H9 (cell line): ENCODE measurements at regions not wholly inside any gene's neighbourhood (a gene's known extent, or its start where the extent isn't known, plus 50 kb on each side); places are given as distances from the start of the nearest gene placed in this dataset.

ENCODE experiments used
- DNase-seq: peaks from one replicate; pipeline ENCODE4 v3.0.0-alpha.2; 2017
- H2AFZ ChIP-seq: one replicate; pipeline ENCODE4 v1.6.1; 2013; ENCODE audit warnings: mild to moderate bottlenecking, low read length, control low read depth, moderate library complexity
- H2AK5ac ChIP-seq: 2 replicates; pipeline ENCODE4 v1.6.1; 2013; ENCODE audit warnings: low read length, control low read depth, mixed read lengths; ENCODE audit not compliant: insufficient read length
- H2BK120ac ChIP-seq: one replicate; pipeline ENCODE4 v1.6.1; 2013; ENCODE audit warnings: low read depth, mild to moderate bottlenecking, low read length, control low read depth, inconsistent platforms; ENCODE audit not compliant: poor library complexity, severe bottlenecking
- H2BK12ac ChIP-seq: 2 replicates; pipeline ENCODE4 v1.6.1; 2013; ENCODE audit warnings: low read length, control low read depth, mixed read lengths, low read depth; ENCODE audit not compliant: insufficient read length
- H2BK15ac ChIP-seq: 2 replicates; pipeline ENCODE4 v1.6.1; 2013; ENCODE audit warnings: low read depth, low read length, control low read depth
- H2BK20ac ChIP-seq: one replicate; pipeline ENCODE4 v1.6.1; 2013; ENCODE audit warnings: low read depth, mild to moderate bottlenecking, low read length, control low read depth, inconsistent platforms; ENCODE audit not compliant: poor library complexity, severe bottlenecking
- H2BK5ac ChIP-seq: 2 replicates; pipeline ENCODE4 v1.6.1; 2013; ENCODE audit warnings: low read length, control low read depth, mixed read lengths; ENCODE audit not compliant: insufficient read length
- H3K14ac ChIP-seq: 2 replicates; pipeline ENCODE4 v1.6.1; 2013; ENCODE audit warnings: low read length, control low read depth; ENCODE audit not compliant: insufficient read depth
- H3K18ac ChIP-seq: 2 replicates; pipeline ENCODE4 v1.6.1; 2013; ENCODE audit warnings: low read depth, mild to moderate bottlenecking, mixed read lengths, low read length, control low read depth; ENCODE audit not compliant: insufficient read length
- H3K23ac ChIP-seq: 2 replicates; pipeline ENCODE4 v1.6.1; 2013; ENCODE audit warnings: low read length, control low read depth, mixed read lengths, low read depth; ENCODE audit not compliant: insufficient read length
- H3K23me2 ChIP-seq: 2 replicates; pipeline ENCODE4 v1.6.1; 2013; ENCODE audit warnings: low read depth, mild to moderate bottlenecking, mixed read lengths, low read length, control low read depth; ENCODE audit not compliant: insufficient read length, poor library complexity, severe bottlenecking
- H3K27ac ChIP-seq: 2 replicates; pipeline ENCODE4 v1.5.1; 2013; ENCODE audit warnings: low read length, control low read depth, mixed read lengths, low read depth; ENCODE audit not compliant: insufficient read length
- H3K27me3 ChIP-seq: 2 replicates; pipeline ENCODE4 v1.6.1; 2013; ENCODE audit warnings: low read length, control low read depth, inconsistent platforms; ENCODE audit not compliant: insufficient read depth
- H3K4ac ChIP-seq: 2 replicates; pipeline ENCODE4 v1.6.1; 2013; ENCODE audit warnings: low read depth, mild to moderate bottlenecking, control low read depth, inconsistent platforms, low read length, moderate library complexity
- H3K4me1 ChIP-seq: 2 replicates; pipeline ENCODE4 v1.6.1; 2013; ENCODE audit warnings: low read length, control low read depth, inconsistent platforms; ENCODE audit not compliant: insufficient read depth
- H3K4me2 ChIP-seq: 2 replicates; pipeline ENCODE4 v1.6.1; 2013; ENCODE audit warnings: low read length, control low read depth, mixed read lengths; ENCODE audit not compliant: insufficient read length, insufficient read depth
- H3K56ac ChIP-seq: 2 replicates; pipeline ENCODE4 v1.6.1; 2013; ENCODE audit warnings: low read depth, mild to moderate bottlenecking, mixed read lengths, low read length, control low read depth; ENCODE audit not compliant: insufficient read length
- H3K79me1 ChIP-seq: 2 replicates; pipeline ENCODE4 v1.6.1; 2013; ENCODE audit warnings: low read depth, mild to moderate bottlenecking, moderate library complexity, low read length, control low read depth, inconsistent platforms; ENCODE audit not compliant: insufficient read depth, poor library complexity, severe bottlenecking
- H3K79me2 ChIP-seq: 2 replicates; pipeline ENCODE4 v1.6.1; 2013; ENCODE audit warnings: low read length, control low read depth, inconsistent platforms; ENCODE audit not compliant: insufficient read depth
- H3K9ac ChIP-seq: 2 replicates; pipeline ENCODE4 v1.6.1; 2013; ENCODE audit warnings: low read length, control low read depth, mixed read lengths; ENCODE audit not compliant: insufficient read length; ENCODE audit errors: extremely low read depth
- H3K9me3 ChIP-seq: one replicate; pipeline ENCODE4 v1.6.1; 2013; ENCODE audit warnings: low read depth, low read length, inconsistent platforms; ENCODE audit not compliant: control insufficient read depth
- H3T11ph ChIP-seq: one replicate; pipeline ENCODE4 v1.6.1; 2013; ENCODE audit warnings: mild to moderate bottlenecking, low read length, control low read depth, inconsistent platforms
- H4K20me1 ChIP-seq: one replicate; pipeline ENCODE4 v1.6.1; 2013; ENCODE audit not compliant: control insufficient read depth, insufficient read length, insufficient read depth
- H4K5ac ChIP-seq: 2 replicates; pipeline ENCODE4 v1.6.1; 2013; ENCODE audit warnings: low read depth, mild to moderate bottlenecking, mixed read lengths, low read length, control low read depth; ENCODE audit not compliant: insufficient read length
- H4K8ac ChIP-seq: replicated peaks from 2 replicates; pipeline ENCODE4 v1.6.1; 2013; ENCODE audit warnings: low read length, control low read depth, mixed read lengths, low read depth; ENCODE audit not compliant: insufficient read length
- H4K91ac ChIP-seq: 2 replicates; pipeline ENCODE4 v1.6.1; 2013; ENCODE audit warnings: low read depth, mild to moderate bottlenecking, moderate library complexity, mixed read lengths, low read length, control low read depth; ENCODE audit not compliant: insufficient read length
- H3K27ac Mint-ChIP-seq, 3 experiments: 2 replicates in 2 of 3; 3 replicates in 1 of 3; pipeline ENCODE4 v1.8.0; 2020 to 2021; ENCODE audit warnings: mixed read lengths in 3 of 3, mild to moderate bottlenecking in 1 of 3, moderate library complexity in 1 of 3
- H3K27me3 Mint-ChIP-seq: 2 replicates; pipeline ENCODE4 v1.8.0; 2021; ENCODE audit warnings: low read depth, mild to moderate bottlenecking, moderate library complexity, mixed read lengths
- H3K36me3 Mint-ChIP-seq, 3 experiments: 2 replicates in 2 of 3; 3 replicates in 1 of 3; pipeline ENCODE4 v1.8.0; 2020 to 2021; ENCODE audit warnings: low read depth in 3 of 3, mixed read lengths in 3 of 3; ENCODE audit not compliant: insufficient read depth in 1 of 3
- H3K4me1 Mint-ChIP-seq, 2 experiments: 2 replicates each; pipeline ENCODE4 v1.8.0; 2020; ENCODE audit warnings: mixed read lengths in 2 of 2
- H3K4me3 Mint-ChIP-seq, 2 experiments: 2 replicates in 1 of 2; 3 replicates in 1 of 2; pipeline ENCODE4 v1.8.0; 2020 to 2021; ENCODE audit warnings: mild to moderate bottlenecking in 2 of 2, mixed read lengths in 2 of 2, moderate library complexity in 1 of 2
- H3K9me3 Mint-ChIP-seq, 2 experiments: 2 replicates in 1 of 2; 3 replicates in 1 of 2; pipeline ENCODE4 v1.8.0; 2020; ENCODE audit warnings: mild to moderate bottlenecking in 2 of 2, mixed read lengths in 2 of 2, moderate library complexity in 1 of 2
- CTCF ChIP-seq: fragments of 200-600 bp; sonication (generic); conservative IDR thresholded peaks from 3 replicates; pipeline ENCODE4 v1.8.0; 2021; ENCODE audit warnings: antibody characterized with exemption, mild to moderate bottlenecking
- WGBS: extraction: QIAGEN DNeasy Blood & Tissue Kit; methylation state at CpG from one replicate; pipeline ENCODE4 v1.1.7; 2013; ENCODE audit warnings: missing lambda C conversion rate, low lambda C conversion rate, mixed read lengths; ENCODE audit not compliant: insufficient read length; ENCODE audit errors: extremely low coverage; 5-methylcytosine and 5-hydroxymethylcytosine counted together

DNA sequence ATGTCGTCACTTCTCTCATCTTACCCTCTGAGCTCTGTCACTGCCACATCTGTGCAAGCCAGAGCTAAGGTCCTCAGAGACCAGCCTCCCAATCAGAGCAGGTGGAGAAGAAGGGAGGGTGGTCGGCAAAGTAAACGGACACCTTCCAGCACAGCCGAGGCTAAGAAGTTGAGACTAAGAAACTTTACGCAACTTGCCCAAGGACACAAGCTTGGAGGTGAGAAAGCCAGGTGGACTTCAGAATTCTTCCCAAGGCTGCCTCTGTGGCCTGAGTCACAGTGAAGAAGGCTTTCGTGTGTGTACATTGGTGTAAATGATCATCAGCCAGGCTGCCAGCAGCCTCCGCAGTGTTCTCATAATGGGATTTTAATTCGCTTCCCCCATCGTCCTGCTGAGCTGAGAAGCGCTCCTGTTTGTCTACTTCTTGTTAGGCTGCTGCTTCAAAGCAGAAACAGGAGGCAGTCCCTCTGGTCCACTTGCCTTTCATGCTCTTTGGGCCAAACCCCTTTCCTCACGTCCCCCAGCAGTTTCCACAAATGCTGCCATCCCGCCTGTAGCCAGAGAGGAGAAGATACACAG, 125.0 kb upstream of the RPL38 start:
- Histone ChIP-seq H3K23ac (no peak overlapping the region), H3K79me1 (no peaks in the 10 kb centered on the region), H3K23me2 (no peaks in the 10 kb centered on the region), H3K4me1 (no peaks in the 10 kb centered on the region), H3K4me2 (no peak overlapping the region), H2BK15ac (no peak overlapping the region), H2AFZ (no peak overlapping the region), H3K56ac (no peak overlapping the region), H3K9me3 (no peaks in the 10 kb centered on the region), H3T11ph (no peak overlapping the region), H3K27me3 (no peaks in the 10 kb centered on the region), H2AK5ac (no peak overlapping the region), H2BK12ac (no peak overlapping the region), H3K14ac (no peak overlapping the region), H3K27ac (no peak overlapping the region), H4K8ac (no peak overlapping the region), H3K9ac (no peak overlapping the region), H3K4ac (no peak overlapping the region), H2BK120ac (no peak overlapping the region), H4K91ac (no peak overlapping the region), H2BK5ac (no peak overlapping the region), H4K5ac (no peak overlapping the region), H4K20me1 (no peaks in the 10 kb centered on the region), H2BK20ac (no peak overlapping the region), H3K79me2 (no peaks in the 10 kb centered on the region), H3K18ac (no peak overlapping the region)
- no peak for DNase-seq
- WGBS: no CpG with 5 or more reads among the region's 12 CpGs
- Mint-ChIP-seq H3K27ac (peak overlapping the region in 1 of 3 experiments; percentile 60; a peak in 1 of 7 replicates), H3K9me3 (peaks cover 0 to 1% of the 10 kb centered on the region in 2 experiments; a peak in 3 of 5 replicates), H3K36me3 (no peaks in the 10 kb centered on the region), H3K27me3 (peaks cover 20% of the 10 kb centered on the region), H3K4me3 (no peak overlapping the region), H3K4me1 (peaks cover 6 to 10% of the 10 kb centered on the region in 2 experiments; a peak in 3 of 4 replicates)
- no peak for TF ChIP-seq CTCF
